Esophagus (tissue), 2 donors: ENCODE measurements at regions not wholly inside any gene's neighbourhood (a gene's known extent, or its start where the extent isn't known, plus 50 kb on each side); places are given as distances from the start of the nearest gene placed in this dataset.
"Not testable (repeated sequence)": the region's sequence is repeated elsewhere in the genome, so short reads cannot be mapped to it uniquely, and the experiment has no call there.

Experiments
- H3K27ac ChIP-seq, 2 donors: one replicate each; pipeline ENCODE4 v1.5.1; 2013; ENCODE audit warnings: low read depth in 2 of 2, mild to moderate bottlenecking in 2 of 2, inconsistent platforms in 1 of 2, low read length in 1 of 2, moderate library complexity in 1 of 2
- H3K27me3 ChIP-seq, 2 donors: one replicate each; pipeline ENCODE4 v1.6.1; 2013; ENCODE audit warnings: low read length in 2 of 2, control low read depth in 1 of 2, mild to moderate bottlenecking in 1 of 2; ENCODE audit not compliant: insufficient read depth in 2 of 2, control insufficient read depth in 1 of 2
- H3K36me3 ChIP-seq, 2 donors: one replicate each; pipeline ENCODE4 v1.6.1; 2013; ENCODE audit warnings: low read length in 1 of 2; ENCODE audit not compliant: control insufficient read depth in 2 of 2, insufficient read depth in 2 of 2
- H3K4me1 ChIP-seq, 2 donors: one replicate each; pipeline ENCODE4 v1.6.1; 2013; ENCODE audit warnings: low read length in 1 of 2; ENCODE audit not compliant: control insufficient read depth in 2 of 2, insufficient read depth in 2 of 2
- H3K4me3 ChIP-seq, 2 donors: one replicate each; pipeline ENCODE4 v1.5.1; 2013; ENCODE audit warnings: low read length in 2 of 2, mild to moderate bottlenecking in 2 of 2, low read depth in 1 of 2, moderate library complexity in 1 of 2
- H3K9me3 ChIP-seq, 2 donors: one replicate each; pipeline ENCODE4 v1.6.1; 2013; ENCODE audit warnings: mild to moderate bottlenecking in 2 of 2, low read depth in 1 of 2, low read length in 1 of 2, moderate library complexity in 1 of 2; ENCODE audit not compliant: control insufficient read depth in 2 of 2, insufficient read depth in 1 of 2
- WGBS, 2 donors: extraction: QIAGEN DNeasy Blood & Tissue Kit; methylation state at CpG; one replicate each; pipeline ENCODE4 v1.1.7; 2013; 5-methylcytosine and 5-hydroxymethylcytosine counted together
- donor health status: healthy with polysubstance abuse.
- donor health status: Bipolar disorder and iron deficiency.

GRCh38 chr18:79601234-79601633 is 78.4 kb upstream of the CTDP1 start:
- Histone ChIP-seq H3K4me1 (peaks cover 0 to 2% of the 10 kb centered on the region in 2 donors), H3K27ac (no peak overlapping the region), H3K27me3 (no peaks in the 10 kb centered on the region), H3K36me3 (no peaks in the 10 kb centered on the region), H3K9me3 (no peaks in the 10 kb centered on the region), H3K4me3 (no peak overlapping the region)
- 57 to 77% methylated on average over 8 of the region's 8 CpGs for WGBS, 2 donors

- H3K4me3 ChIP-seq, result no peak overlapping the region
- WGBS, 2 donors, result 93 to 94% methylated on average over 37 of the region's 37 CpGs
- no peaks in the 10 kb centered on the region for H3K27me3 ChIP-seq
- H3K4me1 ChIP-seq, result no peaks in the 10 kb centered on the region
- H3K27ac ChIP-seq, result no peak overlapping the region
- no peaks in the 10 kb centered on the region for H3K36me3 ChIP-seq
- H3K9me3 ChIP-seq, result no peaks in the 10 kb centered on the region
These were observed 76.0 kb upstream of the CTDP1 start for GRCh38 chr18:79603321-79604204.

- H3K27me3 ChIP-seq, result no peaks in the 10 kb centered on the region
- WGBS, 2 donors, result 89 to 92% methylated on average over 20 of the region's 20 CpGs
These were observed 75.2 kb upstream of the CTDP1 start for GRCh38 chr18:79604205-79604912.

GRCh38 chr18:79604913-79605880 is 74.4 kb upstream of the CTDP1 start:
- WGBS, 2 donors, result 85 to 87% methylated on average over 36 of the region's 36 CpGs
- Histone ChIP-seq H3K27me3 (no peaks in the 10 kb centered on the region), H3K36me3 (no peaks in the 10 kb centered on the region), H3K4me3 (no peak overlapping the region), H3K9me3 (no peaks in the 10 kb centered on the region), H3K4me1 (no peaks in the 10 kb centered on the region), H3K27ac (no peak overlapping the region)

More at GRCh38 chr18:79604205-79604912, 75.2 kb upstream of the CTDP1 start:
- no peak overlapping the region for H3K27ac ChIP-seq
- no peaks in the 10 kb centered on the region for H3K4me1 ChIP-seq
- H3K36me3 ChIP-seq, result no peaks in the 10 kb centered on the region
- H3K4me3 ChIP-seq, result no peak overlapping the region
- no peaks in the 10 kb centered on the region for H3K9me3 ChIP-seq

- H3K4me1 ChIP-seq, H3K9me3 ChIP-seq, H3K27ac ChIP-seq, H3K27me3 ChIP-seq, H3K36me3 ChIP-seq, H3K4me3 ChIP-seq: not testable (repeated sequence)
- 88 to 94% methylated on average over 13 of the region's 13 CpGs for WGBS, 2 donors
These were observed 73.5 kb upstream of the CTDP1 start for GRCh38 chr18:79606071-79606470.

GRCh38 chr18:79606621-79607331 is 72.8 kb upstream of the CTDP1 start:
- no peaks in the 10 kb centered on the region for H3K27me3 ChIP-seq
- WGBS, 2 donors, result 85% methylated on average over 28 to 31 of the region's 31 CpGs
- H3K4me3 ChIP-seq, result no peak overlapping the region
- peaks cover 3 to 11% of the 10 kb centered on the region in 2 donors for H3K4me1 ChIP-seq
- no peaks in the 10 kb centered on the region for H3K9me3 ChIP-seq
- H3K27ac ChIP-seq, result no peak overlapping the region
- no peaks in the 10 kb centered on the region for H3K36me3 ChIP-seq

- no peak overlapping the region for H3K27ac ChIP-seq
- no peaks in the 10 kb centered on the region for H3K9me3 ChIP-seq
- H3K27me3 ChIP-seq, result no peaks in the 10 kb centered on the region
- no peaks in the 10 kb centered on the region for H3K36me3 ChIP-seq
- 82 to 89% methylated on average over 25 of the region's 25 CpGs for WGBS, 2 donors
- H3K4me3 ChIP-seq, result no peak overlapping the region
- H3K4me1 ChIP-seq, result peaks cover 3 to 11% of the 10 kb centered on the region in 2 donors
These were observed 72.1 kb upstream of the CTDP1 start for GRCh38 chr18:79607361-79607952.

- no peaks in the 10 kb centered on the region for H3K27me3 ChIP-seq
- 85 to 88% methylated on average over 9 of the region's 9 CpGs for WGBS, 2 donors
These were observed 71.5 kb upstream of the CTDP1 start for GRCh38 chr18:79608069-79608468.

More at GRCh38 chr18:79608069-79608468, 71.5 kb upstream of the CTDP1 start:
- no peak overlapping the region for H3K27ac ChIP-seq
- peaks cover 3 to 16% of the 10 kb centered on the region in 2 donors for H3K4me1 ChIP-seq
- no peaks in the 10 kb centered on the region for H3K9me3 ChIP-seq
- no peak overlapping the region for H3K4me3 ChIP-seq
- H3K36me3 ChIP-seq, result no peaks in the 10 kb centered on the region
